CD4-positive, alpha-beta T cell (primary cell): ENCODE measurements at regions not wholly inside any gene's neighbourhood (a gene's known extent, or its start where the extent isn't known, plus 50 kb on each side); places are given as distances from the start of the nearest gene placed in this dataset.

Experiments
- ATAC-seq: fragments of 200-7000 bp; cut with Tn5 transposase; one replicate; pipeline ENCODE4 v1.10.0; 2022; ENCODE audit warnings: mild to moderate bottlenecking; ENCODE audit not compliant: poor library complexity
- CTCF ChIA-PET: fragments of 350-600 bp; sonication (Branson Sonifier 250); formaldehyde crosslinking; loops from one replicate; lab custom pipeline; 2021; ENCODE audit warnings: antibody characterized with exemption, inconsistent platforms; lab: Charles Lee
- POLR2A ChIA-PET: fragments of 350-600 bp; sonication (Branson Sonifier 250); formaldehyde crosslinking; loops from one replicate; lab custom pipeline; 2021; ENCODE audit warnings: antibody characterized with exemption, inconsistent platforms; lab: Charles Lee
- DNase-seq, 14 experiments: peaks; one replicate each; pipeline ENCODE4 v3.0.0-alpha.2; 2013 to 2020; ENCODE audit warnings: mixed read lengths in 2 of 14
- H3K27ac ChIP-seq, 2 donors: one replicate each; pipeline versions ENCODE4 v1.5.1 to v1.7.0; 2013; ENCODE audit warnings: low read length in 2 of 2, low read depth in 1 of 2, mild to moderate bottlenecking in 1 of 2
- H3K27me3 ChIP-seq, 2 experiments: 1 replicate in 1 of 2; 2 replicates in 1 of 2; pipeline versions ENCODE4 v1.6.1 to v1.7.0; 2013; ENCODE audit warnings: low read length in 2 of 2, control low read depth in 1 of 2, mild to moderate bottlenecking in 1 of 2, moderate library complexity in 1 of 2; ENCODE audit not compliant: insufficient read depth in 2 of 2, control insufficient read depth in 1 of 2
- H3K36me3 ChIP-seq: one replicate; pipeline ENCODE4 v1.6.1; 2013; ENCODE audit warnings: low read length, control low read depth; ENCODE audit not compliant: insufficient read depth
- H3K4me1 ChIP-seq: one replicate; pipeline ENCODE4 v1.6.1; 2013; ENCODE audit warnings: low read length, control low read depth; ENCODE audit not compliant: insufficient read depth
- H3K4me3 ChIP-seq: one replicate; pipeline ENCODE4 v1.5.1; 2013; ENCODE audit warnings: mild to moderate bottlenecking, low read length, moderate library complexity
- H3K9me3 ChIP-seq, 2 experiments: 1 replicate in 1 of 2; 2 replicates in 1 of 2; pipeline versions ENCODE4 v1.6.1 to v1.7.0; 2013; ENCODE audit warnings: low read length in 2 of 2, mild to moderate bottlenecking in 2 of 2, control low read depth in 1 of 2, moderate library complexity in 1 of 2; ENCODE audit not compliant: control insufficient read depth in 1 of 2, insufficient read depth in 1 of 2
- H3K27ac Mint-ChIP-seq: one replicate; pipeline ENCODE4 v1.8.0; 2020; ENCODE audit warnings: mixed read lengths
- H3K27me3 Mint-ChIP-seq: one replicate; pipeline ENCODE4 v1.8.0; 2021; ENCODE audit warnings: mixed read lengths
- H3K36me3 Mint-ChIP-seq: one replicate; pipeline ENCODE4 v1.8.0; 2021; ENCODE audit warnings: low read depth, mixed read lengths
- H3K4me1 Mint-ChIP-seq: one replicate; pipeline ENCODE4 v1.8.0; 2021; ENCODE audit warnings: low read depth, mixed read lengths
- H3K4me3 Mint-ChIP-seq: one replicate; pipeline ENCODE4 v1.8.0; 2020; ENCODE audit warnings: mild to moderate bottlenecking, mixed read lengths
- H3K9me3 Mint-ChIP-seq: one replicate; pipeline ENCODE4 v1.8.0; 2020; ENCODE audit warnings: mixed read lengths
- CTCF ChIP-seq: fragments of 200-600 bp; IDR thresholded peaks from one replicate; pipeline ENCODE4 v1.8.0; 2022; ENCODE audit warnings: antibody characterized with exemption, mild to moderate bottlenecking
- intact Hi-C, 2 experiments: fragments of 100-400 bp; cut with DNase I in 1 of 2; cut with micrococcal nuclease in 1 of 2; formaldehyde crosslinking; loops; one replicate each; pipeline versions ENCODE4 v1.15.1 to v1.9.0; 2023 to 2025; cut with DNase I, micrococcal nuclease

DNA sequence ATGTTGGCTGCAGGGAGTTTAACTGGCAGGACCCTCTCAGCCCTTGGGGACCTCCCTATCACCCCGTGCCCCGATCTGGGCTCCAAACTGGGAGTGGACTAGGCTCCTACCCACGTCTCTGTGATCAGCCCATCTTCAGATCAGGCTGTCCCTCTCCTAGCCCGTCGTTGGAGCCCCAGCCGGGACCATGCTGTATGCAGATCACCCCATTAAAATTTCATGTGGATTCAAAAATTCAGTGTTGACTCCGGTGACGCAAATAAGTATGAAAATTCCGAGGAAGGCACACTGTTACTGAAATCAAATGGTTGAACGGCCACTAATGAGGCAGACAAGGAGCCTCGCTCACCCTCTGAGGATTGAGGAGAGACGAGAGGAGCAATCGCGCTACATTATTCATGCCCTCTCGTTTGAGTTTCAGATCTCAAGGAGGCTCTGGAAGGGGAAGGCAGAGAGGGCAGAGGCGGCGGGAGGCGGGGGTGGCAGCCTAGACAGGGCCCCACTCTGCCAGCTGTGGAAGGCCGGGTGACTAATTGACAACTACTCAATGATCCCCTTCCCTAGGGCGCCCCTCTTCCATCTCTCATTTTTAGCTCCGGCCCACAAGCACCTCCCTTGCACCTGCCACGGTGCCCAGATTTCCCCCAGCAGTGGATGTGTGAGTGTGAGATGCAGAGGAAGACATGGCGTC is 255.4 kb downstream of the MIAT start:
- no peaks in the 10 kb centered on the region for H3K4me1 ChIP-seq
- ATAC-seq (no peak), DNase-seq (no peak)
- H3K4me3 ChIP-seq, result no peak overlapping the region
- Mint-ChIP-seq H3K9me3 (no peaks in the 10 kb centered on the region), H3K27me3 (peaks cover 18% of the 10 kb centered on the region), H3K27ac (no peak overlapping the region), H3K4me1 (no peaks in the 10 kb centered on the region), H3K36me3 (peaks cover 10% of the 10 kb centered on the region), H3K4me3 (no peak overlapping the region)
- H3K27ac ChIP-seq, result no peak overlapping the region
- peaks cover 0 to 9% of the 10 kb centered on the region in 2 experiments for H3K27me3 ChIP-seq
- ChIA-PET POLR2A (no interaction called here), CTCF (no interaction called here)
- no peaks in the 10 kb centered on the region for H3K36me3 ChIP-seq
- H3K9me3 ChIP-seq, result peaks cover 0 to 4% of the 10 kb centered on the region in 2 experiments
- no peak for TF ChIP-seq CTCF
- intact Hi-C loops, result no loop called here

DNA sequence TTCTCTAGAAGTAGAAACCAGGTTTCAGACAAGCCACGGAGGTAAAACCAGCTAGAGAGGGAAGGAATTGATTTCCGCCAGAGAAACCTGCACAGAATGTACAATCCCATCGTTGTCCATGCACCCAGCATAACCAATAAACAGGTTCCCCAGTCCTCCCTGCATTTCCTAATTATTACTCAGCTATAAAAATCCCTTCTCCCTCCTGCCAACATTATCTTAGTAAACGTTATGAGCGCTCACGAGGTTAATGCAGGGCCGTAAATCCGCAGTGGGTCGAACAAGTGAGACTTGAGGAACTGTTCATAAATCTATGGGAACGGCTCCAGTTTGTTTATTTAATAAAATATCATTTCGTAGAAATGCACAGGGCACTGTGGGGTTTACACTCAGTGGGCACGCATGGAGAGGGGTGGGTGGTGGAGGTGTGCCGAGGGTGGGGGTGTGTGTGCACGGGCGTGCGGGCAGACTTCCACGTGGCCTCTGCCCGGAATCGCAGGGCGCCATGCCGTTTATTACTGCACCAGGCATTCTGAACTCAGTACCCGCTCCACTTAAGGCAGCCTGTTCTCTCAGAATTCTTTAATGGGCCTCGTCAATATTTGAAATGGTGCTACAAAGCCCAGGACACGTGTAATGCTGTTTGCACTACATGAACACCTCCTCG is 257.3 kb downstream of the MIAT start:
- Histone ChIP-seq H3K9me3 (no peaks in the 10 kb centered on the region), H3K4me3 (no peak overlapping the region), H3K36me3 (no peaks in the 10 kb centered on the region), H3K27me3 (peaks cover 0 to 9% of the 10 kb centered on the region in 2 experiments), H3K4me1 (no peaks in the 10 kb centered on the region), H3K27ac (no peak overlapping the region)
- H3K36me3 Mint-ChIP-seq, result no peaks in the 10 kb centered on the region
- ChIA-PET CTCF (no interaction called here), POLR2A (no interaction called here)
- intact Hi-C loops, result no loop called here
- H3K27me3 Mint-ChIP-seq, result peaks cover 18% of the 10 kb centered on the region
- no peaks in the 10 kb centered on the region for H3K9me3 Mint-ChIP-seq
- no peaks in the 10 kb centered on the region for H3K4me1 Mint-ChIP-seq
- no peak for TF ChIP-seq CTCF
- no peak overlapping the region for H3K27ac Mint-ChIP-seq
- DNase-seq, result no peak
- no peak for ATAC-seq
- no peak overlapping the region for H3K4me3 Mint-ChIP-seq

DNA sequence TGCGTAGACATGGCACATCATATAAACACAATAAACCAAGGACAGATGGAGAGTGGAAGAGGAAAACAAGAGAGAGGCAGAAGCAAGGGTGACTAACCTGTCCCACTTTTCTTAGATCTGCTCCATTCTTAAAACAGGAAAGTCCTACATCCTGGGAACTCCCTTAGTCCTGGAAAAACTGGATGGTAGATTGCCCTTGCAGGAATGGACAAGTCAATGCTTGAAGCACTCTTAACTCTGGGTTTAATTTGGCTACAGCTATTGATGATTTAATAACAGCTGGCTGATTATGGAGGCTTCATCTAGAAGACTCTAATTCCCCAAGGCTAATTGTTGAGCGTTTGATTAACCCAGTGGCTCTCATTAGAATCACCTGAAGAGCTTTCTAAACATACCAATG is 258.8 kb downstream of the MIAT start:
- Mint-ChIP-seq H3K4me3 (no peak overlapping the region), H3K9me3 (no peaks in the 10 kb centered on the region), H3K27me3 (peaks cover 18% of the 10 kb centered on the region), H3K4me1 (no peaks in the 10 kb centered on the region), H3K27ac (no peak overlapping the region), H3K36me3 (no peaks in the 10 kb centered on the region)
- Histone ChIP-seq H3K36me3 (no peaks in the 10 kb centered on the region), H3K27me3 (peaks cover 0 to 9% of the 10 kb centered on the region in 2 experiments), H3K4me1 (no peaks in the 10 kb centered on the region), H3K4me3 (no peak overlapping the region), H3K9me3 (no peaks in the 10 kb centered on the region), H3K27ac (no peak overlapping the region)
- no peak for DNase-seq
- ChIA-PET POLR2A (no interaction called here), CTCF (no interaction called here)
- no peak for TF ChIP-seq CTCF
- intact Hi-C loops, result no loop called here
- ATAC-seq, result no peak
